Panc1 (cell line): ENCODE measurements at regions not wholly inside any gene's neighbourhood (a gene's known extent, or its start where the extent isn't known, plus 50 kb on each side); places are given as distances from the start of the nearest gene placed in this dataset.

Experiments used
- ATAC-seq: fragments of 200-7000 bp; cut with Tn5 transposase; 2 replicates; pipeline ENCODE4 v1.9.1; 2020; ENCODE audit warnings: mild to moderate bottlenecking, moderate library complexity
- BruUV-seq: library from RNA; stranded (reverse); fragments of 400-500 nt; replicated peaks from 2 replicates; lab custom pipeline; 2021; lab: Mats Ljungman, UMichigan
- CTCF ChIA-PET: fragments of 300-600 bp; sonication (Branson Sonifier 250); formaldehyde crosslinking; loops from one replicate; lab custom pipeline; 2022; ENCODE audit warnings: antibody characterized with exemption; lab: Charles Lee
- POLR2A ChIA-PET: fragments of 300-600 bp; sonication (Branson Sonifier 250); formaldehyde crosslinking; loops from one replicate; lab custom pipeline; 2022; ENCODE audit warnings: antibody characterized with exemption; lab: Charles Lee
- DNase-seq: peaks from one replicate; pipeline ENCODE4 v3.0.0-alpha.2; 2010; ENCODE audit warnings: low read depth, low spot score
- H3K27ac ChIP-seq: 2 replicates; pipeline ENCODE4 v1.5.1; 2011; ENCODE audit warnings: mild to moderate bottlenecking, low read length, inconsistent platforms
- H3K27me3 ChIP-seq: fragments of 200-500 bp; sonication (Bioruptor generic); 2 replicates; pipeline ENCODE4 v1.6.0; 2014; ENCODE audit warnings: low read length, inconsistent platforms; ENCODE audit not compliant: control insufficient read depth, insufficient read depth
- H3K36me3 ChIP-seq: fragments of 200-500 bp; sonication (Bioruptor generic); 2 replicates; pipeline ENCODE4 v1.5.1; 2014; ENCODE audit warnings: inconsistent platforms, mild to moderate bottlenecking, low read length, moderate library complexity; ENCODE audit not compliant: control insufficient read depth, insufficient read depth
- H3K4me1 ChIP-seq: 2 replicates; pipeline ENCODE4 v1.5.1; 2011; ENCODE audit warnings: inconsistent platforms, mild to moderate bottlenecking, low read length, moderate library complexity; ENCODE audit not compliant: control insufficient read depth, insufficient read depth
- H3K4me3 ChIP-seq, 2 experiments: 2 replicates each; pipeline ENCODE4 v1.5.1; 2011 to 2012; ENCODE audit warnings: low read depth in 2 of 2, low read length in 2 of 2, mild to moderate bottlenecking in 2 of 2, inconsistent platforms in 1 of 2, moderate library complexity in 1 of 2
- H3K9me3 ChIP-seq: fragments of 200-500 bp; sonication (Bioruptor generic); 2 replicates; pipeline ENCODE4 v1.5.1; 2014; ENCODE audit warnings: low read depth, mild to moderate bottlenecking, inconsistent platforms, low read length, moderate library complexity; ENCODE audit not compliant: control insufficient read depth, insufficient read depth
- POLR2AphosphoS5 ChIP-seq: IDR thresholded peaks from 2 replicates; pipeline ENCODE4 v1.6.1; 2012; ENCODE audit warnings: mild to moderate bottlenecking, low read depth, low read length, moderate library complexity
- SIN3A ChIP-seq: IDR thresholded peaks from 2 replicates; pipeline ENCODE4 v1.6.1; 2012; ENCODE audit warnings: low read depth, mild to moderate bottlenecking, low read length, moderate library complexity, borderline replicate concordance; ENCODE audit not compliant: insufficient read depth
- TCF7L2 ChIP-seq: IDR thresholded peaks from 2 replicates; pipeline ENCODE4 v1.6.1; 2011; ENCODE audit warnings: mild to moderate bottlenecking, low read depth, low read length, inconsistent platforms
- in situ Hi-C: cut with HindIII; loops from 2 replicates; pipeline ENCODE4 v1.10.0; 2016; ENCODE audit warnings: low sequenced_read_pairs, low pct_unique_long_range_greater_than_20kb
- intact Hi-C: fragments of 100-400 bp; cut with micrococcal nuclease; formaldehyde crosslinking; loops from one replicate; pipeline ENCODE4 v1.10.0; 2022; ENCODE audit not compliant: unreplicated experiment
- TF ChIP-seq, protein P1 (sequence below): fragments of 450-650 bp; IDR thresholded peaks from 2 replicates; pipeline ENCODE4 v1.5.1; 2017; ENCODE audit warnings: mild to moderate bottlenecking
- TF ChIP-seq, protein P2 (sequence below), 2 experiments: IDR thresholded peaks; 2 replicates each; pipeline ENCODE4 v1.6.1; 2011 to 2012; ENCODE audit warnings: low read depth in 2 of 2, control low read depth in 1 of 2, low read length in 1 of 2, mild to moderate bottlenecking in 1 of 2, moderate library complexity in 1 of 2; ENCODE audit not compliant: insufficient read depth in 1 of 2

DNA sequence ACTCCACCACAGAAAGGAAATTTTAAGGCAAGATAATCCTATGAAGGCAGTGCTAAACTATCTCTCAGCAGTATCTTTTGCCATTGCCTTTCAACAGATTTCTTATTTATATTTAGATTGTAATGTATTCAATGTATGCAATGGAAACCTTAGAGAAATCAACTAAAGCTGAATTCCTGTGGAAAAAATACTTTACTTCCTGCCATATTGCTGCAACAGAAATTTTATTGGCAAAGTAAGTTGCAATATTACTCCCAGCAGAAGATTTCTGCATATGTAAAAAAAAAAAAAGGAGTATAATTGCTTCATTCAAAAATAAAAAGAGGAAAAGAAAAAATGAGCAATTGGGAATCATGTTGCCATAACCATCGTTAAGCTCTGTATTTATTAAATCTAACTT, 454.6 kb upstream of the CD180 start:
- intact Hi-C loops, result no loop called here

DNA sequence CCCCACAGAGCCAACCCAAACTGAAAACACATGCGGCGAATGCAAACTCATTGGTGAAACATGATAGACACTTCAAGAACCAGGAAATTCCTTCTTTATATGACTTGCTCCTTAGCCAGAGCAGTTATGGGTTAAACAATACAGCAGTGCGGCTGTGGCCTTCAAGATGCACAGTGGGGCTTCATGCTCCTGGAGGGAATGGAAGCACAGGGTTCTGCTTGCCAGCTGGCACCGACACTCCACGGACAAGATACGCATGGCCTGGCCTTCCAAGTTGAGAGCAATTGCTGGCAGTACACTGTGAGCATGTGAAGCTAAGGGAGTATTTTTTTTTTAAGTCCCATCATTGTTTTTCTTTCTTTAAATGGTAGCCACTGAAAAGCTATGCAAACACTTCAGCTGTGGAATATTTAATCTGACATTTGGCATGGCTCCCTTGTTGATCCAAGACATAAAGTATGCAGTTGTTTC, 451.6 kb upstream of the CD180 start:
- DNase-seq, result no peak
- intact Hi-C loops, result no loop called here
- no peak for ATAC-seq

More for the DNA sequence above, 454.6 kb upstream of the CD180 start:
- ChIA-PET CTCF (no interaction called here), POLR2A (no interaction called here)
- BruUV-seq, result no TSS peak
- in situ Hi-C loops, result no loop called here
- Histone ChIP-seq H3K27me3 (no peaks in the 10 kb centered on the region), H3K27ac (no peak overlapping the region), H3K4me3 (no peak overlapping the region), H3K36me3 (no peaks in the 10 kb centered on the region), H3K9me3 (0 out of 2 replicates have a peak, but pooled peaks cover 2% of the 10 kb centered on the region), H3K4me1 (no peaks in the 10 kb centered on the region)
- DNase-seq (no peak), ATAC-seq (no peak)
- TF ChIP-seq, protein P1, sequence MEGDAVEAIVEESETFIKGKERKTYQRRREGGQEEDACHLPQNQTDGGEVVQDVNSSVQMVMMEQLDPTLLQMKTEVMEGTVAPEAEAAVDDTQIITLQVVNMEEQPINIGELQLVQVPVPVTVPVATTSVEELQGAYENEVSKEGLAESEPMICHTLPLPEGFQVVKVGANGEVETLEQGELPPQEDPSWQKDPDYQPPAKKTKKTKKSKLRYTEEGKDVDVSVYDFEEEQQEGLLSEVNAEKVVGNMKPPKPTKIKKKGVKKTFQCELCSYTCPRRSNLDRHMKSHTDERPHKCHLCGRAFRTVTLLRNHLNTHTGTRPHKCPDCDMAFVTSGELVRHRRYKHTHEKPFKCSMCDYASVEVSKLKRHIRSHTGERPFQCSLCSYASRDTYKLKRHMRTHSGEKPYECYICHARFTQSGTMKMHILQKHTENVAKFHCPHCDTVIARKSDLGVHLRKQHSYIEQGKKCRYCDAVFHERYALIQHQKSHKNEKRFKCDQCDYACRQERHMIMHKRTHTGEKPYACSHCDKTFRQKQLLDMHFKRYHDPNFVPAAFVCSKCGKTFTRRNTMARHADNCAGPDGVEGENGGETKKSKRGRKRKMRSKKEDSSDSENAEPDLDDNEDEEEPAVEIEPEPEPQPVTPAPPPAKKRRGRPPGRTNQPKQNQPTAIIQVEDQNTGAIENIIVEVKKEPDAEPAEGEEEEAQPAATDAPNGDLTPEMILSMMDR, result no peak
- TF ChIP-seq TCF7L2 (no peak), POLR2AphosphoS5 (no peak), SIN3A (no peak)
- TF ChIP-seq, protein P2, sequence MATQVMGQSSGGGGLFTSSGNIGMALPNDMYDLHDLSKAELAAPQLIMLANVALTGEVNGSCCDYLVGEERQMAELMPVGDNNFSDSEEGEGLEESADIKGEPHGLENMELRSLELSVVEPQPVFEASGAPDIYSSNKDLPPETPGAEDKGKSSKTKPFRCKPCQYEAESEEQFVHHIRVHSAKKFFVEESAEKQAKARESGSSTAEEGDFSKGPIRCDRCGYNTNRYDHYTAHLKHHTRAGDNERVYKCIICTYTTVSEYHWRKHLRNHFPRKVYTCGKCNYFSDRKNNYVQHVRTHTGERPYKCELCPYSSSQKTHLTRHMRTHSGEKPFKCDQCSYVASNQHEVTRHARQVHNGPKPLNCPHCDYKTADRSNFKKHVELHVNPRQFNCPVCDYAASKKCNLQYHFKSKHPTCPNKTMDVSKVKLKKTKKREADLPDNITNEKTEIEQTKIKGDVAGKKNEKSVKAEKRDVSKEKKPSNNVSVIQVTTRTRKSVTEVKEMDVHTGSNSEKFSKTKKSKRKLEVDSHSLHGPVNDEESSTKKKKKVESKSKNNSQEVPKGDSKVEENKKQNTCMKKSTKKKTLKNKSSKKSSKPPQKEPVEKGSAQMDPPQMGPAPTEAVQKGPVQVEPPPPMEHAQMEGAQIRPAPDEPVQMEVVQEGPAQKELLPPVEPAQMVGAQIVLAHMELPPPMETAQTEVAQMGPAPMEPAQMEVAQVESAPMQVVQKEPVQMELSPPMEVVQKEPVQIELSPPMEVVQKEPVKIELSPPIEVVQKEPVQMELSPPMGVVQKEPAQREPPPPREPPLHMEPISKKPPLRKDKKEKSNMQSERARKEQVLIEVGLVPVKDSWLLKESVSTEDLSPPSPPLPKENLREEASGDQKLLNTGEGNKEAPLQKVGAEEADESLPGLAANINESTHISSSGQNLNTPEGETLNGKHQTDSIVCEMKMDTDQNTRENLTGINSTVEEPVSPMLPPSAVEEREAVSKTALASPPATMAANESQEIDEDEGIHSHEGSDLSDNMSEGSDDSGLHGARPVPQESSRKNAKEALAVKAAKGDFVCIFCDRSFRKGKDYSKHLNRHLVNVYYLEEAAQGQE (IDR thresholded peaks at IDR 0.05; ENCODE audit: insufficient read depth in 1 of 2, low read depth in 2 of 2, low read length in 1 of 2), result no peak

More for the DNA sequence above, 451.6 kb upstream of the CD180 start:
- in situ Hi-C loops, result no loop called here
- Histone ChIP-seq H3K4me1 (no peaks in the 10 kb centered on the region), H3K27ac (no peak overlapping the region), H3K4me3 (no peak overlapping the region), H3K9me3 (no peaks in the 10 kb centered on the region), H3K36me3 (no peaks in the 10 kb centered on the region), H3K27me3 (no peaks in the 10 kb centered on the region)
- POLR2A ChIA-PET, result no interaction called here
- BruUV-seq, result no TSS peak
- CTCF ChIA-PET, result no interaction called here
- TF ChIP-seq SIN3A (no peak), TCF7L2 (no peak), POLR2AphosphoS5 (no peak)
- TF ChIP-seq, protein P2 (IDR thresholded peaks at IDR 0.05; ENCODE audit: insufficient read depth in 1 of 2, low read depth in 2 of 2, low read length in 1 of 2), result no peak
- TF ChIP-seq, protein P1, result no peak
